Muscle of arm (tissue), 1 donor: ENCODE measurements at regions not wholly inside any gene's neighbourhood (a gene's known extent, or its start where the extent isn't known, plus 50 kb on each side); places are given as distances from the start of the nearest gene placed in this dataset.
A peak's percentile ranks its signal among the peaks of the same experiment; 100 is the strongest.

Source experiments
- DNase-seq: peaks from one replicate; pipeline ENCODE4 v3.0.0-alpha.2; 2013

GRCh38 chr15:81529481-81529880 lies 155.5 kb upstream of the TMC3 start:
- no peak for DNase-seq

DNA sequence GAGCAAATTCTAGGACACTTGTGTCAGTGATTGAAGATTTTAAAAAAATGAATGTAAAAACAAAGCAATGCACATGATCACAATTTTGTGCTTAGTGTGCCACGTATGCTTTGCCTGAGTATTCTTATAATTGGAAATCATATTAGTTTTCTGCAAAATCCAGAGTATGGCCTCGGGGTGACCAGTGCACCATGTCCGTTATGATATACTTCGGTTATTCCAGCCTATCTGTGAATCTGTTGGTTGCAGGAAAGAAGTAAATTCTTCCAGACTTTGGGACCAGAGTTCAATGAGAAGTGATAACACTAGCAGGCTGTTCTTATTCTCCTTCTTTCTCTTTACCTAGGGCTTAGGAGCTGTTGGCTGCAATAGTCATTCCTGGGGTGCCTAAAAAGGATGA lies 152.0 kb upstream of the TMC3 start:
- no peak for DNase-seq

DNA sequence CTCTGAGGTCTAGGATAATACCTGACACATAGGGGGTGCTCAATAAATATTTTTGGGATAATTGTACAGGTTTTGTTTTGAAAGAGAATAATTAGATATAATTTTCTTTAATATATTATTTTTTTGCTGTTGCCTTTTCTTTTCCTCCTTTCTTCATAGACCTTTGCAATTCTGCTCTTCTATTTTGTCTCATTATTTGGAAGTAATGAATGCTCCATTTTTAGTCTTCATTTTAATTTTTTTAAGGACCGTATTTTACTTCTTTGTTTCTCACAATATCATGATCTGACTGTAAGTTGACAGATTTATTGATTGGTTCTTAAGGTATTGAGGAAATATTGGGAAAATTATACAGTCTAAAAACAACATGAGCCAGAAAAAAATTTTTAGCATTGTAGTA lies 150.5 kb upstream of the TMC3 start:
- no peak for DNase-seq

GRCh38 chr15:81523867-81524266 lies 149.9 kb upstream of the TMC3 start:
- no peak for DNase-seq

DNA sequence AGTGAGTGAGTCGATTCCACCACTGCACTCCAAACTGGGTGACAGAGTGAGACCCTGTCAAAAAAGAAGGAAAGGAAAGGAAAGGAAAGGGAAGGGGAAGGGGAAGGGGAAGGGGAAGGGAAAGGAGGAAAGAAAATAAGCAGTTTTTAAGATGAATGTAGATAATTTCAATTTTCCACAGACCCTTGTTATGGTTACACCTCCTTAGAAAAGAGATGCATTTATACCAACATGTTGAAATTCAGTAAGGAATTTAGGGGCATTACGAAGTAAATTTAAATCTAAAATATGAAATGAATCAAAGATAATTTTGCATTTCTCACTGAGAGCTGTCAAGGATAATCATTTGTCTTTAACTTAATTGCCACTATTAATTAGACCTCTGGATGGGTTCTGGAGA lies 146.5 kb upstream of the TMC3 start:
- no peak for DNase-seq

DNA sequence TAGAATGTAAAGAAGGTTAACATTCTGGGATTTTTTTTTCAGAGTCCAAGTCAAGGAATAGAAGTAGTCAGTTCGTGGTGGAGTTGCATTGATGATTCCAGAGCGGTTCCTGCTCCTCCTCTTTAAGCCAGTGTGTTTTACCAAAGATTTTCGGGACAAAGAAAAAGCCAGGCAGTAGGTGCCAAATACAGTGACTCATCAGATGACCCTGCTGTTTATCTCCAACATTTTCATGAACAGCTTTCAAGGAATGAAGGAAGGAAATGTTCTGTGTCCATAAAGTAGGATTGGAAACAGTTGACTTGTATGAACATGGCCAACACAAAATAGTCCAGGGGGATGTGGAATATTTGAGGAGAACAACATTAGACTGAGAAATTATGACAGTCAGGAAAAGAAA lies 142.4 kb upstream of the TMC3 start:
- DNase-seq, result no peak

DNA sequence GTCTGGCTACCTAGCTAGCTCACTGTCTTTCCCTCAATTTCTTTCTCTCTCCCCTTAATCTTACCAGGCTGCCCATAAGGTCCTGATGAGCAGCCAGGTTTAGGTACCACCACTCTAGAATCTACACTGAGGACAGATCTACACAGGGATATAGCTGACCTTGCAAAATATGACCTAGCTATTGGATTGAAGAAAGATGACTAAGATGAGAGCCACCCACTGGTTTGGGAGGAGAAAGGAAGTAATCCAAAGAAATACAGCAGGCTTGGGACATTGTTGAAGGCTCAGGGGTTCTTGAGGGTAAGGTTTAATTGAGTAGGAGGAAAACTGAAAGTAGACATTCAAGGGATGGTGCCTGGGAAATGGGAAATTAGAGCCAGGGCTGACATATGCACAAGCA lies 142.0 kb upstream of the TMC3 start:
- no peak for DNase-seq

DNA sequence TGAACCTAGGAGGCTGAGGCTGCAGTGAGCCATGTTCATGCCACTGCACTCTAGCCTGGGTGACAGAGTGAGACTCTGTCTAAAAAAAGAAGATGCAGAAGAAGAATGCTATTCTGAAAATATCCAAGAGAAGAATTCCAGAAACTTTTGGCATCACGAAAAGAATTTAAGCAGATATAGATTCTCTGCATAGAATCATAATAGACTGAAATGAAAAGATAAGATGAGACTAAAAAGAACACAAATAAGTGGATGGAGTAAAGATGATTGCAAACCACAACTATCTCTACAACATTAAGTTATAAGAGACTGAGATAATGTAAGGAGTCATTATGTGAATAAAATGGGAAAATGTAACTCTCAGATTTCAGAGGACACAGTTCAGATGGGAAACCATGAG lies 140.7 kb upstream of the TMC3 start:
- DNase-seq, result no peak

DNA sequence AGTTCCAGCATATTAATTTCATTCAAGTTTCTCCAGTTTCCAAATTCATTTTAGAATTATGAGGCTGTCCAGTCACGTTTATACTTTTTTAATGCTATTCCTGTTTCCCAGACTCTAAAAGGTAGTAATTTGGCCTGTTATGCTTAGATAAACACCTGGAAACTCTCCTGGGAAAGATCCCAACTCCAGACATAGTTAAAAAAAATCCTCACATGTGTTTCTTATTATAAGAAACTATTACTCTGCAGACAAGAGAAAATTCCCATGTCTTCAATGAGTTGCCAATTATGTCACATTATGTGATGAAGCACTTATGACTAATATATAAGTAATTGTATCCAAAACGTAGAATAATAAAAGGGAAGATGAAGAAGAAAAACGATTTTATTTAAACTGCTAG lies 137.1 kb upstream of the TMC3 start:
- DNase-seq, result no peak

DNA sequence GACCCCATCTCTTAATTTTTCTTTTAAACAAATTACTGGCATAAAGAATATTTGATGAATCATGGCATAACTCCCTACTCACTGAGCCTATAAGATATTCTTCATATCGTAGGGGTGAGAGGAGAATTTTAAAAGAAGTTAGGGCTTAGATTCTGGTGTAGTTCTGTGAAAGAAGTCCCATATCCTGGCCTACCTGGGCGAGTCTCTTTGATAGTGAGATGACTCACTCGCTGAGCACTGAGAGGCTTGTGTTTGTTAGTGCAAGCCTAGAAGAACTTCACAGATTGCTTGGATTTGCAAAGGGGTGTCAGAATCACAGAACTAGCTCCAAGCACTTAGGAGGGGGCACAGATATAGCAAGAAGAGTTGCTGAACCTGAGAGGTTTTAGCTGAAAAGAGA lies 133.8 kb upstream of the TMC3 start:
- no peak for DNase-seq

- DNase-seq, result no peak
Observed at GRCh38 chr15:81506936-81507335, 132.9 kb upstream of the TMC3 start.

DNA sequence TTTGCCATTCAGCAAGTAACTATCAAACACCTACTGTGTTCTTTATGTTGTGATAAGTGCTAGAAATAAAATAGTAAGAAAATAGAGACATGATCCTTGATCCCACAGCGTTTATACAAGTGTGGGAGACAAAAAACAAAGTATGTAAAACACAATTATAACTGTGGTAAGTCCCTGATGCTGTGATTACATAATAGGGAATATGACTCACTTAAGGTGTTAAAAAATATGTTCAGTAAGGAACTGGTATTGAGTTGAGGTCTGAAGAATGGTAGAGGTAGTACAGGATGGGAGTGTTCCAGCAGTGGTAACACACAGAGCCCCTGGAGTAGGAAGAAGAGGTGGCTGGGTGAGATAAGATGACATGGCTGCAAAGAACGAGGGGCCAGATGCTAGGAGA lies 132.1 kb upstream of the TMC3 start:
- DNase-seq, result no peak

DNA sequence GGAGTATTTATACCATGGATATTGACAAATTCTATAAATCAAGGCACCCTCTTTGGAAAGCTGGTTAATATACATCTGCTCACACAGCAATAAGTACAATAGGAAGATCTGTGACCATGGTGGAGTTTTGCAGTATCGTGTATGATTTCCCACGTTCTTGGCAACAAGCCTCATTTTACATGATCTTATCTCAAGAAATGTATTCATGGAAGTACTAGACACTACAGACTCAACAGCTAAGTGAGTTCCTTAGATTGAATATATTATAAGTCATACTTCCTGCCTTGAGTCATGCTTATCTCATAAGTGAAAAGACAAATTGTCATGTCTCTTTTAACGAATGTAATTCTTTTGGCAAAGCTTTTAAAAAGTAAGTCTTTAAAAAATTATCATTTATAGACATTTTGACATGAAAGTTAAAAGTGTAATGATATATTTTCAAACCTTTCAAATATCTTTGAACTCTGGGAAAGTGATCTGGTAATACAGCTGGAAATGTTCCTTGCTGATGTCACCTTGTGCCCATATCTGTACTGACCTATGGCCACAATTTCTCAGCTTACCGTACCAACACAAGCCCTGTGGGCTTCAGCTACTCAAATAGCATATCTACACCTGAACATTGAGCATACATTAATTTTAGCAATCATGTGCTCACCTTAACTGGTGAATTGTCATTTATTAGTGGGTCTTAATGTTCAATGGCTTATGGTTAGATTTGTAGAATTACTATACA lies 130.3 kb upstream of the TMC3 start:
- no peak for DNase-seq

GRCh38 chr15:81502439-81502838 lies 128.4 kb upstream of the TMC3 start:
- no peak for DNase-seq

DNA sequence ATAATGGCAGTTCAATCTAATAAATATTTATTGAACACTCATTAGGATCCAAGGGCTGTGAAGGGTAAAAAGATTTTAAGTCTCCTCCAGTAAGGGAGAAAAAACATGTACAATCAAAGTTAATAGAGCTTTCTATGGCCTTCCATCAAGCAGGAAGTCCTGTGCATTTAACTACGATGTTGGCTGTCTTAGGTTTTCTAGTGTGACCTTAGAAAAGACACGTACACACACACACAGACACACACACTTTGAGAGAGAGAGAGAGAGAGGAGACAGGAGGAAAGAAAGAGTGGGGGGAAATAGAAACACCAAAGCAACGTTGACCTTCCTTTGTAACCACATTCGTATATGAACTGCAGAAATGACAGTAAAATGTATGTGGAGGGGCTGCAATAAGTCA lies 126.1 kb upstream of the TMC3 start:
- no peak for DNase-seq

GRCh38 chr15:81498294-81498693 lies 124.3 kb upstream of the TMC3 start:
- DNase-seq, result no peak

- no peak for DNase-seq
Observed at GRCh38 chr15:81497238-81497637, 123.2 kb upstream of the TMC3 start.

- no peak for DNase-seq
Observed at GRCh38 chr15:81495780-81496467, 121.9 kb upstream of the TMC3 start.

DNA sequence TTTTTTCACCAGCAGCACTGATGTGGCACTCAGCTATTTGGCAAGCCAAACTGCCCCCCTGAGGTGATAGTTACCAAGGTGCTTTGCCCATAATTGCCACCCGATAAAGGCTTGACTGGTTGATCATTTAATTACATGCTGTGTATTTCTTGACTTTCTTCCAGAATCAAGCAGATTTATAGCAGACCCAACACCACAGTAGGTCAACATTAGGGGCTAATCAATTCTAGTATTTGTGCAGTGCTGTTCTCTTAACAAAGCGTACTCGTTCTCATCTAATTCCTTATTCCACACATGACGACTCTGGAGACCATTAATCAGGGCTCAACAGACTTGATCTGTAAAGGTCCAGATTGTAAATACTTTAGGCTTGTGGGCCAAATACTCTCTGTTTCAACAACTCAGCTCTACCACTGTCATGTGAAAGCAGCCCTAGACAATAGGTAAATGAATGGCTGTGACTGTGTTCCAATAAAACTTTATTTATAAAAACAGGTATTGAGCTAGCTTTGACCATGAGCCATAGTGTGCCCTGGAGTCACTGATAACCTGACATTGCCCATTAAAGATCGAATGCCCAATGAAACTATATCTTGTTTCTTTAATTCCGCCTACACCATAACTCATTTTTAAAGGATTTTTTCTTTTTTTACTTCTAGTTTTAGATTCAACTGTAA lies 119.1 kb upstream of the TMC3 start:
- no peak for DNase-seq

DNA sequence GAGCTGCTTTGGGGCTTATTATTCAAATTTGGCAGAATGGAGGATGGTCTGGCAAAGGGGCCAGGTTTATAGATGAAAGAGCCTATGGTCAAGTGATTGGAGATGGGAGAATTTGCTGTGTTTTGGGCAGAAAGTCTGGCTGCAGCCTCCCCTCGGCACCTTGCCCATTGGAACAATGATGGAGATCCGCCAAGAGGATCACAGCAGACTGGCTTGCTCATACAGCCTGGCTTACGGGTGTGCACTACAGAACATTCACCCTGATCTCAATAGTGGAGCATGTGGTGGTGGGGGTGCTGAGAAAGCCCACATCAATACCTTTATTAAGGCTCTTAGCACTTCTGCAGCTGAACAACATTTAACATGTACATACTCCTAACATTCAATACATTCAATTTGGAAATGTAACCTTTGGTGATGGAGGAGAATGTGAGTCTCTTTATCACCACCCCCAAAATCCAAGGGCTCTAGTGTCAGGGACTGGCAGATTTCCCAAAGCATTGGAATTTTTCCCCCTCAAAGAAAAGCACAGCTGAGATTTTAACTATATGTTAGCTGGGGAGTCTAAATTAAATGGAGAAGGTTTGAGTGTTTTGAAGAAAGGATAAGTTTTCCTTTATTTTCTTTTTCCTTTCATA lies 118.4 kb upstream of the TMC3 start:
- peak; percentile 77 for DNase-seq

- DNase-seq, result no peak
Observed at GRCh38 chr15:81491414-81492096, 117.5 kb upstream of the TMC3 start.

DNA sequence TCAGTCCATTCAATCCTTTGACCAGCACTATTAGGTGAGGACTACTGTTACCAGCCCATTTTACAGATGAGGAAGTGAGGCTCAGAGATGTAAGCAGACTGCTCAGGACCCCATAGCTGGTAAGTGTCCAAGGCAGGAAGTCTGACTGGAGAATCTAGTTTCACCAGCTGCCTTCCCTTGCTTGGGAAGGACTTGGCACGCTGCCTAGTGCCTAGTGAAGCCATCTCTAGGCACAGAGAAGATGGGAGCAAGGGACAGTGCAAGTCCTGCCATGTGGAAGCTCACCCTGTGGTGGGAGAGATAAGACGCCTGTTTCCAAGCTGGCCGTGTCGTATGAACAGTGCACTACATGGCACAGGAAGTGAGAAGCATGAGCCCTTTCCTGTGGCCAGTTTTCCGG lies 111.8 kb upstream of the TMC3 start:
- no peak for DNase-seq
